Activated T-cell treated with anti-CD3 and anti-CD28 coated beads, Interleukin-2, amount 50 U/mL, for 24 hours (primary cell): ENCODE measurements at regions not wholly inside any gene's neighbourhood (a gene's known extent, or its start where the extent isn't known, plus 50 kb on each side); places are given as distances from the start of the nearest gene placed in this dataset.
"Not testable (repeated sequence)": the region's sequence is repeated elsewhere in the genome, so short reads cannot be mapped to it uniquely, and the experiment has no call there.

Experiments
- DNase-seq: peaks from one replicate; pipeline ENCODE4 v3.0.0-alpha.2; 2020
- H3K27ac Mint-ChIP-seq: 2 replicates; pipeline ENCODE4 v1.8.0; 2020; ENCODE audit warnings: mild to moderate bottlenecking, mixed read lengths
- H3K27me3 Mint-ChIP-seq: 2 replicates; pipeline ENCODE4 v1.8.0; 2020; ENCODE audit warnings: mixed read lengths
- H3K36me3 Mint-ChIP-seq: 2 replicates; pipeline ENCODE4 v1.8.0; 2020; ENCODE audit warnings: low read depth, mixed read lengths
- H3K4me1 Mint-ChIP-seq: 2 replicates; pipeline ENCODE4 v1.8.0; 2020; ENCODE audit warnings: low read depth, mixed read lengths
- H3K4me3 Mint-ChIP-seq: 2 replicates; pipeline ENCODE4 v1.8.0; 2020; ENCODE audit warnings: mild to moderate bottlenecking, moderate library complexity, mixed read lengths
- H3K9me3 Mint-ChIP-seq: 2 replicates; pipeline ENCODE4 v1.8.0; 2020; ENCODE audit warnings: mixed read lengths

DNA sequence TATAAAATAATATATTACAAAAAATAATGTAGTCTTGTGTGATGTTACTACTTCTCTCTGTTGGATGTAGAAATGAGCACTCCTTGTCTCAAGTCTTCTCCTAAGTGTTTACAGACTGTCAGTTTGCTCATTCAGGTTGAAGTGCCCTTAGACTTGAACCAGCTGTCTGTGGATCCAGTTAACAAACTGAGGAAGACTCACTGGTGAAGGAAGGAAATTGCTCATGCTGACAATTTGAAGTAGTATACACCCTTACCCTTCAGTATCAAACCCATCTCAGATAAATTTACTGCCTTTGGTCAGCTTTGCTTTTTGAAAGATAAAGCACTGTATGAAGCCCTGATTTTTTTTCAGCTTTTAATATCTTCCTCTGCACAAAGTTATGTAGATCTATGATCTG is 854.2 kb upstream of the ZEB2 start:
- H3K27ac Mint-ChIP-seq = no peak overlapping the region
- no peak overlapping the region for H3K4me3 Mint-ChIP-seq
- H3K4me1 Mint-ChIP-seq = no peaks in the 10 kb centered on the region
- no peaks in the 10 kb centered on the region for H3K36me3 Mint-ChIP-seq
- no peak for DNase-seq
- H3K27me3 Mint-ChIP-seq = no peaks in the 10 kb centered on the region
- H3K9me3 Mint-ChIP-seq = no peaks in the 10 kb centered on the region

- DNase-seq, H3K4me3 Mint-ChIP-seq, H3K36me3 Mint-ChIP-seq, H3K9me3 Mint-ChIP-seq, H3K27me3 Mint-ChIP-seq, H3K4me1 Mint-ChIP-seq, H3K27ac Mint-ChIP-seq: not testable (repeated sequence)
Observed at GRCh38 chr2:145367334-145367733, 847.4 kb upstream of the ZEB2 start.

DNA sequence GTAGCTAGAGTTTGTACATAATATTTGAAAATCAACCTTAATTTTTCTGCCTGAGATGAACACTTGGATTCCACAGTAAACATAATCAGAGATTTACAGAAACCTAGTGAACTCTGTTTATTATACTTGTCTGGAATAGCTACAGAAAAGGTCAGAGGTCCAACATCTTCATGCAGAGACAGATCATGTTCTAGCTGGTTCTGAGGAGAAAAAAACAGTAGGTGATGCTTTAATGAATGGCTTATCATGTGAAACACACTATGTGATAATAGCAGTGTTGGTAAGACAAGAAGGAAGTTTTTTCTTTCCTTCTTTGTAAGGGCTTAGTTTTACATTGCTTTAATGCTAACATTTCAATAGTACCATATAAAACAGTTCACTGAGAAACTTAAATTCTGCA is 846.4 kb upstream of the ZEB2 start:
- H3K36me3 Mint-ChIP-seq = no peaks in the 10 kb centered on the region
- DNase-seq = no peak
- no peaks in the 10 kb centered on the region for H3K4me1 Mint-ChIP-seq
- H3K27me3 Mint-ChIP-seq = no peaks in the 10 kb centered on the region
- no peak overlapping the region for H3K4me3 Mint-ChIP-seq
- H3K9me3 Mint-ChIP-seq = peaks cover 5% of the 10 kb centered on the region
- no peak overlapping the region for H3K27ac Mint-ChIP-seq

DNA sequence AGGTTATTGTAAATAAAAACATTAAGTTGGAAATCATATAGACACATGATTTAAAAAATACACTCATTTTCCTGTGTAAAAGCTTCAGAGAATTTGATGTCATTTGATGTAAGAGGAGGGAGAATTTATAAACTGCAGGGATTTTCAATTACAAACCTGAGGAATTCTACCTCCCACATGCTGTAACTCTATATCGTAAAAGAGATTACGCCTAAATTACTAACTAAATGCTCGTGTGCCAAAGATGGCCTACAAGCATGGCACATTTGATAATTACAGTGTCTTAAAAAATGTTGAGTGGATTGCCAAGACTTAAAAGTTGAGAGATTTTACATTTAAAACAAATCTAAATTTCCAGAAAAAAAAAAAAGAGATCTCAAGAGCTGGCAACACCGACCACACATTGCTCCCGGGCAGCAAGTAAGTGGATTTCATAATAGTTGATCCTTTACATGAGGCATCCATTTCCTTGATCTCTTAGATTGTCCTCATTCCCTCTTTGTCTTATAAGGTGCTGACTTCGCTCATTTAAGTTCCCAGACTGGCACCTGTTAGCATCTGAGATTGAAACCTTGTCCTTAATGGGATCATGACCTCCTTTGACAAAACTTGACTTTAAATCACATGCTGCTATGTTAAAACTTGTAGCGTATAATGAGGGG is 840.3 kb upstream of the ZEB2 start:
- Mint-ChIP-seq H3K27ac (no peak overlapping the region), H3K27me3 (no peaks in the 10 kb centered on the region), H3K9me3 (no peaks in the 10 kb centered on the region), H3K4me1 (no peaks in the 10 kb centered on the region), H3K4me3 (no peak overlapping the region), H3K36me3 (no peaks in the 10 kb centered on the region)
- DNase-seq = no peak

- no peaks in the 10 kb centered on the region for H3K4me1 Mint-ChIP-seq
- H3K36me3 Mint-ChIP-seq = no peaks in the 10 kb centered on the region
- no peak overlapping the region for H3K4me3 Mint-ChIP-seq
- DNase-seq = no peak
- no peaks in the 10 kb centered on the region for H3K9me3 Mint-ChIP-seq
- H3K27me3 Mint-ChIP-seq = no peaks in the 10 kb centered on the region
- H3K27ac Mint-ChIP-seq = no peak overlapping the region
Observed at GRCh38 chr2:145359561-145359960, 839.6 kb upstream of the ZEB2 start.

- no peak overlapping the region for H3K4me3 Mint-ChIP-seq
- no peaks in the 10 kb centered on the region for H3K36me3 Mint-ChIP-seq
- DNase-seq = no peak
- no peaks in the 10 kb centered on the region for H3K4me1 Mint-ChIP-seq
- no peak overlapping the region for H3K27ac Mint-ChIP-seq
- no peaks in the 10 kb centered on the region for H3K9me3 Mint-ChIP-seq
- no peaks in the 10 kb centered on the region for H3K27me3 Mint-ChIP-seq
Observed at GRCh38 chr2:145356056-145356455, 836.1 kb upstream of the ZEB2 start.

- Mint-ChIP-seq H3K27me3 (no peaks in the 10 kb centered on the region), H3K4me3 (no peak overlapping the region), H3K36me3 (no peaks in the 10 kb centered on the region), H3K4me1 (no peaks in the 10 kb centered on the region), H3K27ac (no peak overlapping the region), H3K9me3 (no peaks in the 10 kb centered on the region)
- no peak for DNase-seq
Observed at GRCh38 chr2:145352484-145352883, 832.6 kb upstream of the ZEB2 start.

DNA sequence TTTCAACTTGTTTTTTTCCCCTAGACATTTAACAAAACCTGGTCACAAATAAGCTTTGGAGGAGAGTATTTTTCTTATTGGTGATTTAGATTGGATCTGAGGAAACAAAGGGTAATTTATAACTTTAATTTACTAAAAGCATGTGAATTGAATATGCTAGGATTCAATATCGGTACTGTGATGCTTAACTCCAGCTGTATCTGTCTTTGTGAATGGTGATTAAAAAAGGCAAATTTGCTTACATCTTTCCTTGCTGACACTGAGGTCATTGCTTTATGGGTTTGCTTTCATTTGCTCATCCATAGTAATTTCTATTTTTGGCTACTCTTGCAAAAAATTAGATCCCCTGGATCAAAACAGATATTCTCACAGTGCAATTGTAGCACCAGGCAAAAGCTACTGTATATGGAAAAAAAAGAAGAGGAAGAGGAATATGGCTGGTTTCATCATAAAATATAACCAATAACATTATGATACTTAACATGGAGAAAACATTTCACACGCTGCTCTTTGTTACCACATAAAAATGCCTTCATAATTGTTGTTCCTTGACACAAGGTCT is 832.0 kb upstream of the ZEB2 start:
- Mint-ChIP-seq H3K4me1 (no peaks in the 10 kb centered on the region), H3K36me3 (no peaks in the 10 kb centered on the region)

DNA sequence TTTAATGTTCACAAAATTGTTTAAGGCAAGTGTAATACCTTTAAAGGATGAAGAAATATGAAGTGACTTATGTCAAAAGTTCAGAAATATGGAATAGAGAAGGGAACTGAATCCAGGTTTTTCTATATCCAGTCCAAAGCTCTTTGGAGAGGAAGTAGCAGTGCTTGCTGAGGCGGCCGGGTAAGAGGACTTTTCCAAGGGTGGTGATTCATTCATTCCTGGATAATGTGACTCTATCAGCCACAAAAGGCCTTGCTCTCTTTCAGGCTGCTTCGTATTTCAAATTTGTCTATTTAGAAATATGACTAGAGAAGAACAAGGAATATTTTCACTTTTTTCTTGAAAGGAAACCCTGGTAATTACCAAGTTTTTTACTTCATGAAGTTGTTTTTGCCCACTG is 830.1 kb upstream of the ZEB2 start:
- Mint-ChIP-seq H3K27me3 (no peaks in the 10 kb centered on the region), H3K9me3 (no peaks in the 10 kb centered on the region), H3K36me3 (no peaks in the 10 kb centered on the region), H3K27ac (no peak overlapping the region), H3K4me1 (no peaks in the 10 kb centered on the region), H3K4me3 (no peak overlapping the region)
- no peak for DNase-seq

More for the DNA sequence above, 832.0 kb upstream of the ZEB2 start:
- Mint-ChIP-seq H3K9me3 (no peaks in the 10 kb centered on the region), H3K27me3 (no peaks in the 10 kb centered on the region), H3K27ac (no peak overlapping the region), H3K4me3 (no peak overlapping the region)
- no peak for DNase-seq

GRCh38 chr2:145344076-145344724 is 824.3 kb upstream of the ZEB2 start:
- no peaks in the 10 kb centered on the region for H3K4me1 Mint-ChIP-seq
- H3K36me3 Mint-ChIP-seq = no peaks in the 10 kb centered on the region
- no peak overlapping the region for H3K4me3 Mint-ChIP-seq
- DNase-seq = no peak
- no peaks in the 10 kb centered on the region for H3K9me3 Mint-ChIP-seq
- H3K27ac Mint-ChIP-seq = no peak overlapping the region
- H3K27me3 Mint-ChIP-seq = no peaks in the 10 kb centered on the region

- Mint-ChIP-seq H3K9me3 (no peaks in the 10 kb centered on the region), H3K4me3 (no peak overlapping the region), H3K27ac (no peak overlapping the region), H3K4me1 (no peaks in the 10 kb centered on the region), H3K36me3 (no peaks in the 10 kb centered on the region), H3K27me3 (no peaks in the 10 kb centered on the region)
- DNase-seq = no peak
Observed at GRCh38 chr2:145343287-145343686, 823.4 kb upstream of the ZEB2 start.

GRCh38 chr2:145341536-145341935 is 821.6 kb upstream of the ZEB2 start:
- no peak overlapping the region for H3K27ac Mint-ChIP-seq
- H3K36me3 Mint-ChIP-seq = no peaks in the 10 kb centered on the region
- H3K9me3 Mint-ChIP-seq = no peaks in the 10 kb centered on the region
- H3K4me1 Mint-ChIP-seq = no peaks in the 10 kb centered on the region
- no peak overlapping the region for H3K4me3 Mint-ChIP-seq
- H3K27me3 Mint-ChIP-seq = no peaks in the 10 kb centered on the region
- no peak for DNase-seq

DNA sequence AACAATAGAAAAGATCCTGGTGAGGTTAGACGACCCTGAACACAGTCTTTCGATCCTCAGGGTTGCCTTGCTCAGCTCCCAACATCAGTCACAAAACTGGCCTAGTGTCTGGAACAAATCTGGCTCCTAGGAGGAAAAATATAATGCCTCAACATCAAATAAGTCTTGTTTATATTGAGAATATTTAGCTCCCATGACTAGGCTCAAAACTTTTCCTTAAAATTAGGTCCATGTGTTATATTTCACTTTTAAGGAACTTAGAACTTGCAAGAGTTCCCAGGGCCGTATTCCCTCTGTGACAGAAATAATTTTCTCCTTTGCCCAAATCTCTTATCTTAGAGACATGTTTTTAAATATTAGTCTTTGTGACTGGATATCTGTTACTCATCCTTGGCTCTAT is 819.7 kb upstream of the ZEB2 start:
- DNase-seq = no peak
- Mint-ChIP-seq H3K4me3 (no peak overlapping the region), H3K4me1 (no peaks in the 10 kb centered on the region), H3K27ac (no peak overlapping the region), H3K27me3 (no peaks in the 10 kb centered on the region), H3K9me3 (no peaks in the 10 kb centered on the region), H3K36me3 (no peaks in the 10 kb centered on the region)

- Mint-ChIP-seq H3K9me3 (no peaks in the 10 kb centered on the region), H3K36me3 (no peaks in the 10 kb centered on the region), H3K4me3 (no peak overlapping the region), H3K27me3 (peaks cover 5% of the 10 kb centered on the region), H3K27ac (no peak overlapping the region), H3K4me1 (no peaks in the 10 kb centered on the region)
- no peak for DNase-seq
Observed at GRCh38 chr2:145332210-145332898, 812.4 kb upstream of the ZEB2 start.

GRCh38 chr2:145329971-145330370 is 810.1 kb upstream of the ZEB2 start:
- DNase-seq = no peak
- H3K36me3 Mint-ChIP-seq = no peaks in the 10 kb centered on the region
- H3K27ac Mint-ChIP-seq = no peak overlapping the region
- no peak overlapping the region for H3K4me3 Mint-ChIP-seq
- no peaks in the 10 kb centered on the region for H3K9me3 Mint-ChIP-seq
- H3K27me3 Mint-ChIP-seq = peaks cover 5% of the 10 kb centered on the region
- H3K4me1 Mint-ChIP-seq = peaks cover 2% of the 10 kb centered on the region
